Gastrocnemius medialis (tissue), 4 donors: ENCODE measurements at regions not wholly inside any gene's neighbourhood (a gene's known extent, or its start where the extent isn't known, plus 50 kb on each side); places are given as distances from the start of the nearest gene placed in this dataset.

Experiments
- POLR2A ChIP-seq, 2 donors: fragments of 450-650 bp; IDR thresholded peaks; one replicate each; pipeline ENCODE4 v1.6.1; 2017; ENCODE audit warnings: antibody characterized with exemption in 2 of 2, mild to moderate bottlenecking in 2 of 2, moderate library complexity in 2 of 2
- TF ChIP-seq, protein P1 (sequence below), 5 experiments: fragments of 450-650 bp in 3 of 5; fragments of 200-600 bp in 2 of 5; sonication (generic) in 2 of 5; IDR thresholded peaks in 4 of 5; conservative IDR thresholded peaks in 1 of 5; 1 replicate in 4 of 5; 2 replicates in 1 of 5; pipeline ENCODE4 v1.5.1; 2016 to 2019; ENCODE audit warnings: antibody characterized with exemption in 5 of 5, mild to moderate bottlenecking in 3 of 5, moderate library complexity in 3 of 5

DNA sequence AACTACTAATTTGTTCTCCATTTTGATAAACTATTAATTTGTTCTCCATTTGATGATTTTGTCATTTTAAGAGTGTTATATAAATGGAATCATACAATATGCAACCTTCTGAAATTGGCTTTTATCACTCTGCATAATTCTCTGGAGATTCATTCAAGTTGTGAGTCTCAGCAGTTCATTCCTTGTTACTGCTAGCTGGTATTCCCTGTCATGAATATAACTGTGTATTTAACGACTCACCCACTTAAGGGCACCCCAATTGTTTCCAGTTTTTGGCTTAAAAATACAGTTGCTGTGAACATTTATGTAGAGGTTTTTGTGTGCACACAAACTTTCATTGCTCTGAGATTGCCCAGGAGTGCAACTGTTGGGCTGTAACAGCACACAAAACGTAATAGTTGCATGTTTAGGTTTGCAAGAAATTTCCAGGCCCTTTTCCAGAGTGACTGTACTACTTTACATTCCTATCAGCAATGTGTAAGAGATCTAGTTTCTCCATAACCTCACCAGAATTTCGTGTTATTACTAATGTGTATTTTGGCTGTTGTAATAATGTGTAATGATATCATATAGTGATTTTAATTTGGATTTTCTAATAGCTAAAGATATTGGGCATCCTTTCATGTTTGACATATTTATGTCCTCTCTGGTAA, 153.2 kb upstream of the ADCY1 start:
- TF ChIP-seq, protein P1, sequence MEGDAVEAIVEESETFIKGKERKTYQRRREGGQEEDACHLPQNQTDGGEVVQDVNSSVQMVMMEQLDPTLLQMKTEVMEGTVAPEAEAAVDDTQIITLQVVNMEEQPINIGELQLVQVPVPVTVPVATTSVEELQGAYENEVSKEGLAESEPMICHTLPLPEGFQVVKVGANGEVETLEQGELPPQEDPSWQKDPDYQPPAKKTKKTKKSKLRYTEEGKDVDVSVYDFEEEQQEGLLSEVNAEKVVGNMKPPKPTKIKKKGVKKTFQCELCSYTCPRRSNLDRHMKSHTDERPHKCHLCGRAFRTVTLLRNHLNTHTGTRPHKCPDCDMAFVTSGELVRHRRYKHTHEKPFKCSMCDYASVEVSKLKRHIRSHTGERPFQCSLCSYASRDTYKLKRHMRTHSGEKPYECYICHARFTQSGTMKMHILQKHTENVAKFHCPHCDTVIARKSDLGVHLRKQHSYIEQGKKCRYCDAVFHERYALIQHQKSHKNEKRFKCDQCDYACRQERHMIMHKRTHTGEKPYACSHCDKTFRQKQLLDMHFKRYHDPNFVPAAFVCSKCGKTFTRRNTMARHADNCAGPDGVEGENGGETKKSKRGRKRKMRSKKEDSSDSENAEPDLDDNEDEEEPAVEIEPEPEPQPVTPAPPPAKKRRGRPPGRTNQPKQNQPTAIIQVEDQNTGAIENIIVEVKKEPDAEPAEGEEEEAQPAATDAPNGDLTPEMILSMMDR (IDR thresholded peaks at IDR 0.05 in 4 of 5, conservative IDR thresholded peaks at IDR 0.05 in 1 of 5), result no peak
- TF ChIP-seq POLR2A (IDR thresholded peaks at IDR 0.05), result no peak
